ES-I3 (cell line): ENCODE measurements at regions not wholly inside any gene's neighbourhood (a gene's known extent, or its start where the extent isn't known, plus 50 kb on each side); places are given as distances from the start of the nearest gene placed in this dataset.

Source experiments
- H3K36me3 ChIP-seq: 2 replicates; pipeline ENCODE4 v1.6.1; 2013; ENCODE audit warnings: mild to moderate bottlenecking, low read length, control low read depth, moderate library complexity; ENCODE audit not compliant: insufficient read depth
- H3K4me1 ChIP-seq: 2 replicates; pipeline ENCODE4 v1.6.1; 2013; ENCODE audit warnings: mild to moderate bottlenecking, control low read depth, low read length; ENCODE audit not compliant: insufficient read depth
- H3K9ac ChIP-seq: 2 replicates; pipeline ENCODE4 v1.6.1; 2013; ENCODE audit warnings: low read depth, mild to moderate bottlenecking, low read length, moderate library complexity
- H3K9me3 ChIP-seq: 2 replicates; pipeline ENCODE4 v1.6.1; 2013; ENCODE audit warnings: mild to moderate bottlenecking, low read length, moderate library complexity; ENCODE audit not compliant: control insufficient read depth, insufficient read depth

- Histone ChIP-seq H3K9me3 (no peaks in the 10 kb centered on the region), H3K9ac (no peak overlapping the region), H3K4me1 (peaks cover 6% of the 10 kb centered on the region; the same call in 1 of the 2 replicates), H3K36me3 (no peaks in the 10 kb centered on the region)
Measured at GRCh38 chr2:51650769-51651168, 618.8 kb upstream of the NRXN1 start.

- Histone ChIP-seq H3K9me3 (no peaks in the 10 kb centered on the region), H3K36me3 (no peaks in the 10 kb centered on the region), H3K9ac (no peak overlapping the region), H3K4me1 (peaks cover 6% of the 10 kb centered on the region; the same call in 1 of the 2 replicates)
Measured at GRCh38 chr2:51649366-51649765, 617.4 kb upstream of the NRXN1 start.

- H3K4me1 ChIP-seq: no peaks in the 10 kb centered on the region
- no peaks in the 10 kb centered on the region for H3K36me3 ChIP-seq
- no peak overlapping the region for H3K9ac ChIP-seq
- H3K9me3 ChIP-seq: no peaks in the 10 kb centered on the region
Measured at GRCh38 chr2:51638811-51639210, 606.9 kb upstream of the NRXN1 start.

- H3K9ac ChIP-seq: no peak overlapping the region
- no peaks in the 10 kb centered on the region for H3K4me1 ChIP-seq
- H3K36me3 ChIP-seq: no peaks in the 10 kb centered on the region
- H3K9me3 ChIP-seq: no peaks in the 10 kb centered on the region
Measured at GRCh38 chr2:51633073-51633472, 601.1 kb upstream of the NRXN1 start.

- Histone ChIP-seq H3K36me3 (no peaks in the 10 kb centered on the region), H3K9ac (no peak overlapping the region), H3K4me1 (no peaks in the 10 kb centered on the region), H3K9me3 (no peaks in the 10 kb centered on the region)
Measured at GRCh38 chr2:51629406-51629805, 597.5 kb upstream of the NRXN1 start.

- Histone ChIP-seq H3K9ac (no peak overlapping the region), H3K36me3 (no peaks in the 10 kb centered on the region), H3K4me1 (no peaks in the 10 kb centered on the region), H3K9me3 (no peaks in the 10 kb centered on the region)
Measured at GRCh38 chr2:51628917-51629316, 597.0 kb upstream of the NRXN1 start.

- Histone ChIP-seq H3K9ac (no peak overlapping the region), H3K9me3 (no peaks in the 10 kb centered on the region; the same call in 1 of the 2 replicates), H3K4me1 (no peaks in the 10 kb centered on the region), H3K36me3 (no peaks in the 10 kb centered on the region)
Measured at GRCh38 chr2:51624995-51625394, 593.1 kb upstream of the NRXN1 start.

GRCh38 chr2:51620796-51621195 lies 588.9 kb upstream of the NRXN1 start:
- Histone ChIP-seq H3K9ac (no peak overlapping the region), H3K4me1 (no peaks in the 10 kb centered on the region), H3K9me3 (peaks cover 6% of the 10 kb centered on the region), H3K36me3 (no peaks in the 10 kb centered on the region)

GRCh38 chr2:51619961-51620360 lies 588.0 kb upstream of the NRXN1 start:
- H3K9me3 ChIP-seq: peaks cover 8% of the 10 kb centered on the region
- H3K36me3 ChIP-seq: no peaks in the 10 kb centered on the region
- no peak overlapping the region for H3K9ac ChIP-seq
- H3K4me1 ChIP-seq: no peaks in the 10 kb centered on the region

GRCh38 chr2:51612387-51612786 lies 580.5 kb upstream of the NRXN1 start:
- Histone ChIP-seq H3K9ac (no peak overlapping the region), H3K9me3 (peaks cover 14% of the 10 kb centered on the region), H3K36me3 (no peaks in the 10 kb centered on the region), H3K4me1 (no peaks in the 10 kb centered on the region)

GRCh38 chr2:51601706-51602105 lies 569.8 kb upstream of the NRXN1 start:
- Histone ChIP-seq H3K9ac (no peak overlapping the region), H3K4me1 (no peaks in the 10 kb centered on the region), H3K36me3 (no peaks in the 10 kb centered on the region), H3K9me3 (no peaks in the 10 kb centered on the region)

- Histone ChIP-seq H3K4me1 (no peaks in the 10 kb centered on the region), H3K36me3 (no peaks in the 10 kb centered on the region), H3K9me3 (no peaks in the 10 kb centered on the region), H3K9ac (no peak overlapping the region)
Measured at GRCh38 chr2:51597086-51597485, 565.2 kb upstream of the NRXN1 start.

GRCh38 chr2:51595836-51596235 lies 563.9 kb upstream of the NRXN1 start:
- no peaks in the 10 kb centered on the region for H3K36me3 ChIP-seq
- no peaks in the 10 kb centered on the region for H3K9me3 ChIP-seq
- no peaks in the 10 kb centered on the region for H3K4me1 ChIP-seq
- no peak overlapping the region for H3K9ac ChIP-seq

GRCh38 chr2:51581636-51582267 lies 549.8 kb upstream of the NRXN1 start:
- Histone ChIP-seq H3K9me3 (no peaks in the 10 kb centered on the region), H3K9ac (no peak overlapping the region), H3K36me3 (no peaks in the 10 kb centered on the region), H3K4me1 (peaks cover 5% of the 10 kb centered on the region; the same call in 1 of the 2 replicates)

- H3K9ac ChIP-seq: no peak overlapping the region
- no peaks in the 10 kb centered on the region for H3K9me3 ChIP-seq
- H3K36me3 ChIP-seq: no peaks in the 10 kb centered on the region
- H3K4me1 ChIP-seq: no peaks in the 10 kb centered on the region
Measured at GRCh38 chr2:51579412-51579811, 547.5 kb upstream of the NRXN1 start.

GRCh38 chr2:51575181-51575580 lies 543.2 kb upstream of the NRXN1 start:
- Histone ChIP-seq H3K36me3 (no peaks in the 10 kb centered on the region), H3K4me1 (no peaks in the 10 kb centered on the region), H3K9me3 (no peaks in the 10 kb centered on the region), H3K9ac (no peak overlapping the region)
